HepG2 (cell line): ENCODE measurements at regions not wholly inside any gene's neighbourhood (a gene's known extent, or its start where the extent isn't known, plus 50 kb on each side); places are given as distances from the start of the nearest gene placed in this dataset.

Experiments
- ATAC-seq: fragments of 200-7000 bp; cut with Tn5 transposase; 3 replicates; pipeline ENCODE4 v1.9.1; 2020; ENCODE audit warnings: mild to moderate bottlenecking, moderate library complexity
- BruUV-seq: library from RNA; stranded (reverse); fragments of 400-500 nt; replicated peaks from 2 replicates; lab custom pipeline; 2021; lab: Mats Ljungman, UMichigan
- CTCF ChIA-PET: fragments of 300-600 bp; formaldehyde crosslinking; extraction: SDS; loops from one replicate; lab custom pipeline; 2021; ENCODE audit warnings: low total read pairs, inconsistent platforms, low intra/inter-chr PET ratio; lab: Yijun Ruan, JAX
- POLR2A ChIA-PET: fragments of 350-600 bp; sonication (Branson Sonifier 250); formaldehyde crosslinking; loops from one replicate; lab custom pipeline; 2020; ENCODE audit warnings: antibody characterized with exemption, inconsistent platforms; lab: Yijun Ruan, JAX
- DNase-seq: peaks from one replicate; pipeline ENCODE4 v3.0.0-alpha.2; 2015; ENCODE audit warnings: low spot score
- FAIRE-seq: peaks from 3 replicates; lab custom pipeline; 2011; peaks lifted over from hg19 to GRCh38; lab: Jason Lieb, UNC
- H2AFZ ChIP-seq: one replicate; pipeline ENCODE4 v1.6.1; 2011; ENCODE audit warnings: low read length, inconsistent platforms
- H3K27ac ChIP-seq: fragments of 300-600 bp; 3 replicates; pipeline ENCODE4 v1.8.0; 2011; ENCODE audit warnings: mixed run types, mild to moderate bottlenecking, mixed read lengths, low read length, inconsistent platforms; ENCODE audit not compliant: insufficient read depth; ENCODE audit errors: extremely low read length
- H3K27me3 ChIP-seq, 2 experiments: fragments of 200-600 bp in 1 of 2; 2 replicates in 1 of 2; 3 replicates in 1 of 2; pipeline versions ENCODE4 v1.6.0 to v1.8.0; 2011; ENCODE audit warnings: low read length in 2 of 2, mild to moderate bottlenecking in 2 of 2, moderate library complexity in 2 of 2, inconsistent platforms in 1 of 2; ENCODE audit not compliant: insufficient read depth in 2 of 2, control insufficient read depth in 1 of 2
- H3K36me3 ChIP-seq, 2 experiments: fragments of 200-600 bp in 1 of 2; replicated peaks in 1 of 2; 2 replicates in 1 of 2; 3 replicates in 1 of 2; pipeline versions ENCODE4 v1.5.1 to v1.8.0; 2011; ENCODE audit warnings: low read length in 2 of 2, inconsistent platforms in 1 of 2; ENCODE audit not compliant: insufficient read depth in 2 of 2, control insufficient read depth in 1 of 2
- H3K4me1 ChIP-seq: 2 replicates; pipeline ENCODE4 v1.5.1; 2012; ENCODE audit warnings: low read length, inconsistent platforms; ENCODE audit not compliant: insufficient read depth
- H3K4me2 ChIP-seq: 2 replicates; pipeline ENCODE4 v1.6.0; 2011; ENCODE audit warnings: low read depth, low read length, inconsistent platforms
- H3K4me3 ChIP-seq, 3 experiments: fragments of 200-600 bp in 1 of 3; sonication (generic), shearing (Covaris generic) in 1 of 3; replicated peaks in 1 of 3; 2 replicates each; pipeline ENCODE4 v1.5.1; 2011 to 2016; ENCODE audit warnings: low read length in 3 of 3, inconsistent platforms in 2 of 3, low read depth in 2 of 3, mild to moderate bottlenecking in 2 of 3, control low read depth in 1 of 3, mixed read lengths in 1 of 3; ENCODE audit not compliant: insufficient read depth in 1 of 3
- H3K79me2 ChIP-seq: one replicate; pipeline ENCODE4 v1.6.1; 2011; ENCODE audit warnings: low read length, inconsistent platforms; ENCODE audit not compliant: insufficient read depth
- H3K9ac ChIP-seq: 2 replicates; pipeline ENCODE4 v1.6.0; 2011; ENCODE audit warnings: mild to moderate bottlenecking, low read depth, low read length, inconsistent platforms; ENCODE audit not compliant: insufficient read depth
- H3K9me3 ChIP-seq: 2 replicates; pipeline ENCODE4 v1.5.1; 2012; ENCODE audit warnings: mild to moderate bottlenecking, low read length
- H4K20me1 ChIP-seq: 2 replicates; pipeline ENCODE4 v1.6.0; 2011; ENCODE audit warnings: inconsistent platforms, mild to moderate bottlenecking, low read length, moderate library complexity; ENCODE audit not compliant: insufficient read depth
- HOXA9 ChIP-seq: sonication (generic); formaldehyde crosslinking; IDR thresholded peaks from 2 replicates; pipeline ENCODE4 v1.8.1; 2022; ENCODE audit warnings: missing genetic modification reagents, mild to moderate bottlenecking, moderate library complexity, borderline replicate concordance
- MAF1 ChIP-seq: sonication (generic); formaldehyde crosslinking; IDR thresholded peaks from 2 replicates; pipeline ENCODE4 v1.5.0; 2020; ENCODE audit warnings: missing genetic modification reagents, borderline replicate concordance
- MATR3 ChIP-seq: sonication (generic); formaldehyde crosslinking; IDR thresholded peaks from 2 replicates; pipeline ENCODE4 v1.4.0; 2020; ENCODE audit warnings: missing genetic modification reagents
- POLR2AphosphoS2 ChIP-seq: IDR thresholded peaks from 2 replicates; pipeline ENCODE4 v1.6.1; 2011; ENCODE audit warnings: low read depth, low read length, improper control_type of control experiment
- ZEB1 ChIP-seq: IDR thresholded peaks from 2 replicates; pipeline ENCODE4 v1.6.1; 2012; ENCODE audit warnings: mild to moderate bottlenecking, low read depth, inconsistent platforms; ENCODE audit not compliant: insufficient replicate concordance
- ZNF136 ChIP-seq: sonication (generic); formaldehyde crosslinking; IDR thresholded peaks from 2 replicates; pipeline ENCODE4 v1.8.1; 2022; ENCODE audit warnings: low read depth, mild to moderate bottlenecking, moderate library complexity, missing genetic modification reagents
- WGBS: methylation state at CpG from one replicate; pipeline ENCODE4 v1.1.6; 2017; ENCODE audit warnings: low lambda C conversion rate; 5-methylcytosine and 5-hydroxymethylcytosine counted together
- in situ Hi-C: cut with HindIII; loops from 2 replicates; pipeline ENCODE4 v1.10.0; 2017; ENCODE audit warnings: low pct_unique_long_range_greater_than_20kb; ENCODE audit not compliant: extremely low pct_ligation_motif_present
- intact Hi-C: fragments of 100-400 bp; cut with micrococcal nuclease; formaldehyde crosslinking; loops from one replicate; pipeline ENCODE4 v1.10.0; 2022; ENCODE audit not compliant: unreplicated experiment
- TF ChIP-seq, protein P1 (sequence below): sonication (generic); formaldehyde crosslinking; IDR thresholded peaks from 2 replicates; pipeline ENCODE4 v1.9.0; 2021; ENCODE audit warnings: missing genetic modification reagents, borderline replicate concordance
- TF ChIP-seq, protein P2 (sequence below): sonication (generic); formaldehyde crosslinking; conservative IDR thresholded peaks from 2 replicates; pipeline ENCODE4 v1.8.0; 2022; ENCODE audit warnings: mild to moderate bottlenecking, moderate library complexity, missing genetic modification reagents
- TF ChIP-seq, protein P3 (sequence below): sonication (generic); formaldehyde crosslinking; IDR thresholded peaks from 2 replicates; pipeline ENCODE4 v1.4.0; 2020; ENCODE audit warnings: missing genetic modification reagents, borderline replicate concordance
- TF ChIP-seq, protein P4 (sequence below): sonication (generic); formaldehyde crosslinking; IDR thresholded peaks from 2 replicates; pipeline ENCODE4 v1.4.0; 2020; ENCODE audit warnings: missing genetic modification reagents

DNA sequence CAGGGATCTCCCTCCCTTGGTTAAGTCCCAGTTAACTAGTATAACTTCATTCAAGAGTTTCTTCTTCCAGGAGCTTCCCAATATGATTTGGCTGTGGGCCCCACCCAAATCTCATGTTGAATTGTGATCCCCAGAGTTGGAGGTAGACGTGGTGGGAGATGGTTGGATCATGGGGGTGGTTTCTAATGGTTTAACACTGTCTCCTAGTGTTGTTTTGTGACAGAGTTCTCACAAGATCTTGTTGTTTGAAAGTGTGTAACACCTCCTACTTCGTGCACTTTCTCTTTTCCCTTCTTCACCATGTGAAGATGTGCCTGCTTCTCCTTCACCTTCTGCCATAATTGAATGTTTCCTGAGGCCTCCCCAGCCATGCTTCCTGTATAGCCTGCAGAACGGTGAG is 251.8 kb upstream of the FGGY start:
- no peak for ATAC-seq
- no peak overlapping the region for H2AFZ ChIP-seq
- H4K20me1 ChIP-seq, result no peaks in the 10 kb centered on the region
- H3K9ac ChIP-seq, result peak overlapping the region; percentile 38; the same call in 1 of the 2 replicates
- in situ Hi-C loops, result no loop called here
- H3K4me3 ChIP-seq, result peak overlapping the region in 2 of 3 experiments; percentile 0 to 12; a peak in 1 of 6 replicates
- ChIA-PET CTCF (no interaction called here), POLR2A (no interaction called here)
- 24% methylated on average over 3 of the region's 3 CpGs for WGBS
- H3K4me1 ChIP-seq, result peaks cover 48% of the 10 kb centered on the region
- intact Hi-C loops, result no loop called here
- H3K36me3 ChIP-seq, result no peaks in the 10 kb centered on the region
- no peaks in the 10 kb centered on the region for H3K79me2 ChIP-seq
- DNase-seq, result no peak
- no peak for FAIRE-seq
- BruUV-seq, result no TSS peak
- peaks cover 0 to 19% of the 10 kb centered on the region in 2 experiments; a peak in 3 of 5 replicates for H3K27me3 ChIP-seq
- no peaks in the 10 kb centered on the region for H3K9me3 ChIP-seq
- H3K27ac ChIP-seq, result no peak overlapping the region
- TF ChIP-seq, protein P1, sequence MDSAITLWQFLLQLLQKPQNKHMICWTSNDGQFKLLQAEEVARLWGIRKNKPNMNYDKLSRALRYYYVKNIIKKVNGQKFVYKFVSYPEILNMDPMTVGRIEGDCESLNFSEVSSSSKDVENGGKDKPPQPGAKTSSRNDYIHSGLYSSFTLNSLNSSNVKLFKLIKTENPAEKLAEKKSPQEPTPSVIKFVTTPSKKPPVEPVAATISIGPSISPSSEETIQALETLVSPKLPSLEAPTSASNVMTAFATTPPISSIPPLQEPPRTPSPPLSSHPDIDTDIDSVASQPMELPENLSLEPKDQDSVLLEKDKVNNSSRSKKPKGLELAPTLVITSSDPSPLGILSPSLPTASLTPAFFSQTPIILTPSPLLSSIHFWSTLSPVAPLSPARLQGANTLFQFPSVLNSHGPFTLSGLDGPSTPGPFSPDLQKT, result no peak
- TF ChIP-seq, protein P2, sequence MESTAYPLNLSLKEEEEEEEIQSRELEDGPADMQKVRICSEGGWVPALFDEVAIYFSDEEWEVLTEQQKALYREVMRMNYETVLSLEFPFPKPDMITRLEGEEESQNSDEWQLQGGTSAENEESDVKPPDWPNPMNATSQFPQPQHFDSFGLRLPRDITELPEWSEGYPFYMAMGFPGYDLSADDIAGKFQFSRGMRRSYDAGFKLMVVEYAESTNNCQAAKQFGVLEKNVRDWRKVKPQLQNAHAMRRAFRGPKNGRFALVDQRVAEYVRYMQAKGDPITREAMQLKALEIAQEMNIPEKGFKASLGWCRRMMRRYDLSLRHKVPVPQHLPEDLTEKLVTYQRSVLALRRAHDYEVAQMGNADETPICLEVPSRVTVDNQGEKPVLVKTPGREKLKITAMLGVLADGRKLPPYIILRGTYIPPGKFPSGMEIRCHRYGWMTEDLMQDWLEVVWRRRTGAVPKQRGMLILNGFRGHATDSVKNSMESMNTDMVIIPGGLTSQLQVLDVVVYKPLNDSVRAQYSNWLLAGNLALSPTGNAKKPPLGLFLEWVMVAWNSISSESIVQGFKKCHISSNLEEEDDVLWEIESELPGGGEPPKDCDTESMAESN (CRISPR knock-in tag), result no peak
- TF ChIP-seq MAF1 (no peak), POLR2AphosphoS2 (no peak), MATR3 (CRISPR knock-in tag) (no peak), ZNF136 (no peak)
- H3K4me2 ChIP-seq, result peak overlapping the region; percentile 54

DNA sequence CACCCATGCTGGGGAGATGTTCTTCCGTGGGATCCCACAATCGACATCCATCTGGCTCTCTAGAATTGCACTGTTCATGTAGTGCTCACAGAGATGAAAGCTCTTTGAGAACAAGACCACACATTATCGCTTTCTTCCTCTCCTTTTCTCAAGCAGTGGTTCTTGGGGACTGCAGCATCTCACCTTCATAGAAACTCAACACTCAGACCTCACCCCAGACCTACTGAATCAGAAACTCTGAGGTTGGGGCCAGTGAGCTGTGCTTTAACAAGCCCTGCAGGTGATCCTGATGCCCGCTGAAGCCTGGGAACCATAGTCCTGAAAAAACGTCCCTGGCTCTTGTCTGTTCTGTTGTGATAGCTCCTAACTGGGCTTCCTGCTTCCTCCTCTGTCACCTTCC is 251.3 kb upstream of the FGGY start:
- BruUV-seq, result no TSS peak
- H2AFZ ChIP-seq, result no peak overlapping the region
- no peak overlapping the region for H3K4me3 ChIP-seq
- FAIRE-seq (no peak), DNase-seq (no peak), ATAC-seq (no peak)
- no peaks in the 10 kb centered on the region for H3K79me2 ChIP-seq
- no peaks in the 10 kb centered on the region for H3K36me3 ChIP-seq
- in situ Hi-C loops, result no loop called here
- no peak overlapping the region for H3K9ac ChIP-seq
- no peaks in the 10 kb centered on the region for H4K20me1 ChIP-seq
- WGBS, result 57% methylated on average over 5 of the region's 5 CpGs
- peaks cover 48% of the 10 kb centered on the region for H3K4me1 ChIP-seq
- H3K27me3 ChIP-seq, result peaks cover 0 to 21% of the 10 kb centered on the region in 2 experiments; a peak in 3 of 5 replicates
- H3K4me2 ChIP-seq, result peak overlapping the region; percentile 54; the same call in 1 of the 2 replicates
- ChIA-PET POLR2A (no interaction called here), CTCF (no interaction called here)
- H3K9me3 ChIP-seq, result no peaks in the 10 kb centered on the region
- H3K27ac ChIP-seq, result no peak overlapping the region
- intact Hi-C loops, result no loop called here
- TF ChIP-seq ZEB1 (no peak), HOXA9 (CRISPR knock-in tag) (no peak)
- TF ChIP-seq, protein P3, sequence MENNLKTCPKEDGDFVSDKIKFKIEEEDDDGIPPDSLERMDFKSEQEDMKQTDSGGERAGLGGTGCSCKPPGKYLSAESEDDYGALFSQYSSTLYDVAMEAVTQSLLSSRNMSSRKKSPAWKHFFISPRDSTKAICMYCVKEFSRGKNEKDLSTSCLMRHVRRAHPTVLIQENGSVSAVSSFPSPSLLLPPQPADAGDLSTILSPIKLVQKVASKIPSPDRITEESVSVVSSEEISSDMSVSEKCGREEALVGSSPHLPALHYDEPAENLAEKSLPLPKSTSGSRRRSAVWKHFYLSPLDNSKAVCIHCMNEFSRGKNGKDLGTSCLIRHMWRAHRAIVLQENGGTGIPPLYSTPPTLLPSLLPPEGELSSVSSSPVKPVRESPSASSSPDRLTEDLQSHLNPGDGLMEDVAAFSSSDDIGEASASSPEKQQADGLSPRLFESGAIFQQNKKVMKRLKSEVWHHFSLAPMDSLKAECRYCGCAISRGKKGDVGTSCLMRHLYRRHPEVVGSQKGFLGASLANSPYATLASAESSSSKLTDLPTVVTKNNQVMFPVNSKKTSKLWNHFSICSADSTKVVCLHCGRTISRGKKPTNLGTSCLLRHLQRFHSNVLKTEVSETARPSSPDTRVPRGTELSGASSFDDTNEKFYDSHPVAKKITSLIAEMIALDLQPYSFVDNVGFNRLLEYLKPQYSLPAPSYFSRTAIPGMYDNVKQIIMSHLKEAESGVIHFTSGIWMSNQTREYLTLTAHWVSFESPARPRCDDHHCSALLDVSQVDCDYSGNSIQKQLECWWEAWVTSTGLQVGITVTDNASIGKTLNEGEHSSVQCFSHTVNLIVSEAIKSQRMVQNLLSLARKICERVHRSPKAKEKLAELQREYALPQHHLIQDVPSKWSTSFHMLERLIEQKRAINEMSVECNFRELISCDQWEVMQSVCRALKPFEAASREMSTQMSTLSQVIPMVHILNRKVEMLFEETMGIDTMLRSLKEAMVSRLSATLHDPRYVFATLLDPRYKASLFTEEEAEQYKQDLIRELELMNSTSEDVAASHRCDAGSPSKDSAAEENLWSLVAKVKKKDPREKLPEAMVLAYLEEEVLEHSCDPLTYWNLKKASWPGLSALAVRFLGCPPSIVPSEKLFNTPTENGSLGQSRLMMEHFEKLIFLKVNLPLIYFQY, result no peak
- TF ChIP-seq, protein P4, sequence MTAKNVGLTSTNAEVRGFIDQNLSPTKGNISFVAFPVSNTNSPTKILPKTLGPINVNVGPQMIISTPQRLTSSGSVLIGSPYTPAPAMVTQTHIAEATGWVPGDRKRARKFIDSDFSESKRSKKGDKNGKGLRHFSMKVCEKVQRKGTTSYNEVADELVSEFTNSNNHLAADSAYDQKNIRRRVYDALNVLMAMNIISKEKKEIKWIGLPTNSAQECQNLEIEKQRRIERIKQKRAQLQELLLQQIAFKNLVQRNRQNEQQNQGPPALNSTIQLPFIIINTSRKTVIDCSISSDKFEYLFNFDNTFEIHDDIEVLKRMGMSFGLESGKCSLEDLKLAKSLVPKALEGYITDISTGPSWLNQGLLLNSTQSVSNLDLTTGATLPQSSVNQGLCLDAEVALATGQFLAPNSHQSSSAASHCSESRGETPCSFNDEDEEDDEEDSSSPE, result no peak
